ENCODE measurements at regions not wholly inside any gene's neighbourhood (a gene's known extent, or its start where the extent isn't known, plus 50 kb on each side); places are given as distances from the start of the nearest gene placed in this dataset.
"Not testable (repeated sequence)": the region's sequence is repeated elsewhere in the genome, so short reads cannot be mapped to it uniquely, and the experiment has no call there.

DNA sequence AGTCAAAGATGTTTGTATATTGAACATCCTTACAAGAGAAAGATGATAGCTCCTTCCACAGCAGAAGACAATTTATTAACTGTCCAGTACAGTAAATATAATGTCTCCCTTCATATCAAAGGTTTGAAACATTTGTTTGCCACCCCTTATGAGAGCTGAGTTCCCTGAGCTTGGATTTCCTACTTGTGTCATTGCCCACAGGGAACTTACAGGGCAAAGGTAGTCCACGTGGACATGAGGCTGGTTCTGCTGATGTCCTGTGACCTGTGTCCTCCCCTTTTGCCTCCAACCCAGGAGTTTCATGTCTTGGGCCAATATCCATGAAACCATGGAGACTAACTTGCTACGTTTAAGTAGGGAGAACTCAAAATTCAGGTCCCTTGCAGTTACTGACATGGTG is 66.4 kb upstream of the SRRM3 start:
- TF ChIP-seq, protein P1, sequence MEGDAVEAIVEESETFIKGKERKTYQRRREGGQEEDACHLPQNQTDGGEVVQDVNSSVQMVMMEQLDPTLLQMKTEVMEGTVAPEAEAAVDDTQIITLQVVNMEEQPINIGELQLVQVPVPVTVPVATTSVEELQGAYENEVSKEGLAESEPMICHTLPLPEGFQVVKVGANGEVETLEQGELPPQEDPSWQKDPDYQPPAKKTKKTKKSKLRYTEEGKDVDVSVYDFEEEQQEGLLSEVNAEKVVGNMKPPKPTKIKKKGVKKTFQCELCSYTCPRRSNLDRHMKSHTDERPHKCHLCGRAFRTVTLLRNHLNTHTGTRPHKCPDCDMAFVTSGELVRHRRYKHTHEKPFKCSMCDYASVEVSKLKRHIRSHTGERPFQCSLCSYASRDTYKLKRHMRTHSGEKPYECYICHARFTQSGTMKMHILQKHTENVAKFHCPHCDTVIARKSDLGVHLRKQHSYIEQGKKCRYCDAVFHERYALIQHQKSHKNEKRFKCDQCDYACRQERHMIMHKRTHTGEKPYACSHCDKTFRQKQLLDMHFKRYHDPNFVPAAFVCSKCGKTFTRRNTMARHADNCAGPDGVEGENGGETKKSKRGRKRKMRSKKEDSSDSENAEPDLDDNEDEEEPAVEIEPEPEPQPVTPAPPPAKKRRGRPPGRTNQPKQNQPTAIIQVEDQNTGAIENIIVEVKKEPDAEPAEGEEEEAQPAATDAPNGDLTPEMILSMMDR (IDR thresholded peaks at IDR 0.05; ENCODE audit: low read depth, low read length, poor library complexity, severe bottlenecking) = not testable (repeated sequence)
- not testable (repeated sequence) for TF ChIP-seq EZH2phosphoT487 (IDR thresholded peaks at IDR 0.05; ENCODE audit: borderline replicate concordance, low read length)

All from DOHH2 (cell line).